CD4-positive, alpha-beta T cell (primary cell): ENCODE measurements at regions not wholly inside any gene's neighbourhood (a gene's known extent, or its start where the extent isn't known, plus 50 kb on each side); places are given as distances from the start of the nearest gene placed in this dataset.
"Not testable (repeated sequence)": the region's sequence is repeated elsewhere in the genome, so short reads cannot be mapped to it uniquely, and the experiment has no call there.

Source experiments
- ATAC-seq: fragments of 200-7000 bp; cut with Tn5 transposase; one replicate; pipeline ENCODE4 v1.10.0; 2022; ENCODE audit warnings: mild to moderate bottlenecking; ENCODE audit not compliant: poor library complexity
- CTCF ChIA-PET: fragments of 350-600 bp; sonication (Branson Sonifier 250); formaldehyde crosslinking; loops from one replicate; lab custom pipeline; 2021; ENCODE audit warnings: antibody characterized with exemption, inconsistent platforms; lab: Charles Lee
- POLR2A ChIA-PET: fragments of 350-600 bp; sonication (Branson Sonifier 250); formaldehyde crosslinking; loops from one replicate; lab custom pipeline; 2021; ENCODE audit warnings: antibody characterized with exemption, inconsistent platforms; lab: Charles Lee
- DNase-seq, 14 experiments: peaks; one replicate each; pipeline ENCODE4 v3.0.0-alpha.2; 2013 to 2020; ENCODE audit warnings: mixed read lengths in 2 of 14
- H3K27ac ChIP-seq, 2 donors: one replicate each; pipeline versions ENCODE4 v1.5.1 to v1.7.0; 2013; ENCODE audit warnings: low read length in 2 of 2, low read depth in 1 of 2, mild to moderate bottlenecking in 1 of 2
- H3K27me3 ChIP-seq, 2 experiments: 1 replicate in 1 of 2; 2 replicates in 1 of 2; pipeline versions ENCODE4 v1.6.1 to v1.7.0; 2013; ENCODE audit warnings: low read length in 2 of 2, control low read depth in 1 of 2, mild to moderate bottlenecking in 1 of 2, moderate library complexity in 1 of 2; ENCODE audit not compliant: insufficient read depth in 2 of 2, control insufficient read depth in 1 of 2
- H3K36me3 ChIP-seq: one replicate; pipeline ENCODE4 v1.6.1; 2013; ENCODE audit warnings: low read length, control low read depth; ENCODE audit not compliant: insufficient read depth
- H3K4me1 ChIP-seq: one replicate; pipeline ENCODE4 v1.6.1; 2013; ENCODE audit warnings: low read length, control low read depth; ENCODE audit not compliant: insufficient read depth
- H3K4me3 ChIP-seq: one replicate; pipeline ENCODE4 v1.5.1; 2013; ENCODE audit warnings: mild to moderate bottlenecking, low read length, moderate library complexity
- H3K9me3 ChIP-seq, 2 experiments: 1 replicate in 1 of 2; 2 replicates in 1 of 2; pipeline versions ENCODE4 v1.6.1 to v1.7.0; 2013; ENCODE audit warnings: low read length in 2 of 2, mild to moderate bottlenecking in 2 of 2, control low read depth in 1 of 2, moderate library complexity in 1 of 2; ENCODE audit not compliant: control insufficient read depth in 1 of 2, insufficient read depth in 1 of 2
- H3K27ac Mint-ChIP-seq: one replicate; pipeline ENCODE4 v1.8.0; 2020; ENCODE audit warnings: mixed read lengths
- H3K27me3 Mint-ChIP-seq: one replicate; pipeline ENCODE4 v1.8.0; 2021; ENCODE audit warnings: mixed read lengths
- H3K36me3 Mint-ChIP-seq: one replicate; pipeline ENCODE4 v1.8.0; 2021; ENCODE audit warnings: low read depth, mixed read lengths
- H3K4me1 Mint-ChIP-seq: one replicate; pipeline ENCODE4 v1.8.0; 2021; ENCODE audit warnings: low read depth, mixed read lengths
- H3K4me3 Mint-ChIP-seq: one replicate; pipeline ENCODE4 v1.8.0; 2020; ENCODE audit warnings: mild to moderate bottlenecking, mixed read lengths
- H3K9me3 Mint-ChIP-seq: one replicate; pipeline ENCODE4 v1.8.0; 2020; ENCODE audit warnings: mixed read lengths
- CTCF ChIP-seq: fragments of 200-600 bp; IDR thresholded peaks from one replicate; pipeline ENCODE4 v1.8.0; 2022; ENCODE audit warnings: antibody characterized with exemption, mild to moderate bottlenecking
- intact Hi-C, 2 experiments: fragments of 100-400 bp; cut with DNase I in 1 of 2; cut with micrococcal nuclease in 1 of 2; formaldehyde crosslinking; loops; one replicate each; pipeline versions ENCODE4 v1.15.1 to v1.9.0; 2023 to 2025; cut with DNase I, micrococcal nuclease

- peaks cover 5 to 9% of the 10 kb centered on the region in 2 experiments for H3K27me3 ChIP-seq
- ChIA-PET CTCF (interaction anchor here (0.6 to 4.9 kb wide), 30 partner anchors 11 to 1858 kb away, joined by 3 to 33 read pairs (median 4); a partner anchor contains a TSS), POLR2A (interaction anchor here (0.5 to 4.5 kb wide), 16 partner anchors 23 to 669 kb away, joined by 3 to 41 read pairs (median 5); partner anchors contain the start of gene ZNF184)
- H3K4me3 ChIP-seq: no peak overlapping the region
- H3K36me3 ChIP-seq: no peaks in the 10 kb centered on the region
- DNase-seq: peak in 9 of 14 experiments; percentile 11 to 88 (median 36)
- peak overlapping the region; percentile 47 for H3K4me3 Mint-ChIP-seq
- intact Hi-C loops: loop anchor here in 1 of 2 experiments (1.0 to 2.0 kb wide), 3 partner anchors 277 to 1189 kb away; partner anchors contain the start of gene POM121L2
- H3K4me1 Mint-ChIP-seq: peaks cover 31% of the 10 kb centered on the region
- peaks cover 20% of the 10 kb centered on the region for H3K4me1 ChIP-seq
- no peaks in the 10 kb centered on the region for H3K9me3 ChIP-seq
- peak overlapping the region; percentile 80 for H3K27ac Mint-ChIP-seq
- no peak overlapping the region for H3K27ac ChIP-seq
- no peaks in the 10 kb centered on the region for H3K9me3 Mint-ChIP-seq
- peaks cover 4% of the 10 kb centered on the region for H3K36me3 Mint-ChIP-seq
- peak; percentile 80 for TF ChIP-seq CTCF
- ATAC-seq: peak; percentile 72
- peaks cover 18% of the 10 kb centered on the region for H3K27me3 Mint-ChIP-seq
Measured at GRCh38 chr6:27795697-27796494, 116.3 kb downstream of the OR2B2 start.

- H3K36me3 Mint-ChIP-seq: peaks cover 4% of the 10 kb centered on the region
- Histone ChIP-seq H3K27ac (no peak overlapping the region), H3K36me3 (no peaks in the 10 kb centered on the region), H3K9me3 (no peaks in the 10 kb centered on the region), H3K4me3 (peak overlapping the region; percentile 51), H3K4me1 (peaks cover 20% of the 10 kb centered on the region), H3K27me3 (peaks cover 12% of the 10 kb centered on the region in 2 experiments)
- no peak for TF ChIP-seq CTCF
- ChIA-PET POLR2A (interaction anchor here (0.7 to 1.8 kb wide), 2 partner anchors 19 to 1398 kb away, joined by 3 to 6 read pairs; a partner anchor contains a TSS), CTCF (interaction anchor here (0.6 to 2.7 kb wide), 3 partner anchors 19 to 1046 kb away, joined by 3 to 12 read pairs (median 4); no protein-coding TSS in a partner anchor)
- H3K9me3 Mint-ChIP-seq: no peaks in the 10 kb centered on the region
- intact Hi-C loops: no loop called here
- H3K4me3 Mint-ChIP-seq: peak overlapping the region; percentile 77
- ATAC-seq (no peak), DNase-seq (peak in 2 of 14 experiments; percentile 22 to 23)
- H3K27ac Mint-ChIP-seq: no peak overlapping the region
- H3K4me1 Mint-ChIP-seq: peaks cover 31% of the 10 kb centered on the region
- peaks cover 38% of the 10 kb centered on the region for H3K27me3 Mint-ChIP-seq
Measured at GRCh38 chr6:27791182-27791943, 120.8 kb downstream of the OR2B2 start.

- intact Hi-C loops, H3K36me3 ChIP-seq, ATAC-seq, H3K9me3 Mint-ChIP-seq, H3K36me3 Mint-ChIP-seq, DNase-seq, H3K27ac Mint-ChIP-seq, H3K4me3 Mint-ChIP-seq, H3K27ac ChIP-seq, H3K9me3 ChIP-seq, H3K4me3 ChIP-seq: not testable (repeated sequence)
- Histone ChIP-seq H3K4me1 (peaks cover 20% of the 10 kb centered on the region), H3K27me3 (peaks cover 12 to 15% of the 10 kb centered on the region in 2 experiments)
- CTCF ChIA-PET: interaction anchor here (1.3 to 2.7 kb wide), 2 partner anchors 16 to 36 kb away, joined by 3 to 12 read pairs; no protein-coding TSS in a partner anchor
- Mint-ChIP-seq H3K27me3 (peaks cover 56% of the 10 kb centered on the region), H3K4me1 (peaks cover 20% of the 10 kb centered on the region)
- POLR2A ChIA-PET: interaction anchor here (1.2 to 1.6 kb wide), 2 partner anchors 50 to 78 kb away, joined by 4 to 11 read pairs; a partner anchor contains a TSS
Measured at GRCh38 chr6:27788376-27788775, 123.8 kb downstream of the OR2B2 start.
